Mammary epithelial cell (primary cell): ENCODE measurements at regions not wholly inside any gene's neighbourhood (a gene's known extent, or its start where the extent isn't known, plus 50 kb on each side); places are given as distances from the start of the nearest gene placed in this dataset.

Experiments used
- EZH2 ChIP-seq: IDR thresholded peaks from 2 replicates; pipeline ENCODE4 v1.6.1; 2012; ENCODE audit warnings: low read length, inconsistent platforms, borderline replicate concordance
- TF ChIP-seq, protein P1 (sequence below), 2 donors: IDR thresholded peaks in 1 of 2; conservative IDR thresholded peaks in 1 of 2; 2 replicates each; pipeline ENCODE4 v1.5.1; 2011 to 2012; ENCODE audit warnings: inconsistent platforms in 2 of 2, low read length in 2 of 2, mild to moderate bottlenecking in 2 of 2, control low read depth in 1 of 2, low read depth in 1 of 2; ENCODE audit not compliant: insufficient read depth in 1 of 2; ENCODE audit errors: extremely low read depth in 1 of 2

DNA sequence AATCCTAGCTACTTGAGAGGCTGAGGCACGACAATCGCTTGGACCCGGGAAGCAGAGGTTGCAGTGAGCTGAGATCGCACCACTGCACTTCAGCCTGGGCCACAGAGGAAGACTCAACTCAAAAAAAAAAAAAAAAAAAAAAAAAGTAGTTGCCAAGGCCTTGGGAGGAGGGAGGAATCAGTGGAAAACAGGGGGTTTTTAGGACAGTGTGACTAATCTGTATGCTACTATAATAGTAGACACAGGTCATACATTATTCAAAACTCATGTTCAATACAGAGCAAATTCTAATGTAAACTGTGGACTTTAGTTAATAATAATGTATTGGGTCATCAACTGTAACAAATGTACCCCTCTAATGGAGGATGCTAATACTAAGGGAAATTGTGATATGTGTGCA is 51.7 kb upstream of the CTPS1 start:
- TF ChIP-seq, protein P1, sequence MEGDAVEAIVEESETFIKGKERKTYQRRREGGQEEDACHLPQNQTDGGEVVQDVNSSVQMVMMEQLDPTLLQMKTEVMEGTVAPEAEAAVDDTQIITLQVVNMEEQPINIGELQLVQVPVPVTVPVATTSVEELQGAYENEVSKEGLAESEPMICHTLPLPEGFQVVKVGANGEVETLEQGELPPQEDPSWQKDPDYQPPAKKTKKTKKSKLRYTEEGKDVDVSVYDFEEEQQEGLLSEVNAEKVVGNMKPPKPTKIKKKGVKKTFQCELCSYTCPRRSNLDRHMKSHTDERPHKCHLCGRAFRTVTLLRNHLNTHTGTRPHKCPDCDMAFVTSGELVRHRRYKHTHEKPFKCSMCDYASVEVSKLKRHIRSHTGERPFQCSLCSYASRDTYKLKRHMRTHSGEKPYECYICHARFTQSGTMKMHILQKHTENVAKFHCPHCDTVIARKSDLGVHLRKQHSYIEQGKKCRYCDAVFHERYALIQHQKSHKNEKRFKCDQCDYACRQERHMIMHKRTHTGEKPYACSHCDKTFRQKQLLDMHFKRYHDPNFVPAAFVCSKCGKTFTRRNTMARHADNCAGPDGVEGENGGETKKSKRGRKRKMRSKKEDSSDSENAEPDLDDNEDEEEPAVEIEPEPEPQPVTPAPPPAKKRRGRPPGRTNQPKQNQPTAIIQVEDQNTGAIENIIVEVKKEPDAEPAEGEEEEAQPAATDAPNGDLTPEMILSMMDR (conservative IDR thresholded peaks at IDR 0.05 in 1 of 2, IDR thresholded peaks at IDR 0.05 in 1 of 2; ENCODE audit: extremely low read depth in 1 of 2, insufficient read depth in 1 of 2, low read depth in 1 of 2, low read length in 2 of 2) = no peak
- TF ChIP-seq EZH2 = no peak
